Activated CD8-positive, alpha-beta memory T cell treated with anti-CD3 and anti-CD28 coated beads for 24 hours (primary cell): ENCODE measurements at regions not wholly inside any gene's neighbourhood (a gene's known extent, or its start where the extent isn't known, plus 50 kb on each side); places are given as distances from the start of the nearest gene placed in this dataset.

Source experiments
- DNase-seq: peaks from one replicate; pipeline ENCODE4 v3.0.0-alpha.2; 2020

DNA sequence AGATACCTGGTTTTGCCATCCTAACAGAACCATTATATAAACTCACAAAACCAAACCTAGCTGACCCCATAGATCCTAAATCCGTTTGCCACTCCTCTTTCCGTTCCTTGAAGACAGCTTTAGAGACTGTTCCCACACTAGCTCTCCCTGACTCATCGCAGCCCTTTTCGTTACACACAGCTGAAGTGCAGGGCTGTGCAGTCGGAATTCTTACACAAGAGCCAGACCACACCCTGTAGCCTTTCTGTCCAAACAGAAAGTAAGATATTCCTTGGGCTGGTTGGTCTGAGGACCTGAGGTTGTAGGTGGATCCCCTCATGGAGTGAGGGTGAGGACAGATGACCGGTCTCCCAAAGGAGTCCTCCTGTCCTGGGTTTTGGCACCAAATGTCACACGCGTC lies 56.7 kb upstream of the NAA35 start:
- DNase-seq: no peak

DNA sequence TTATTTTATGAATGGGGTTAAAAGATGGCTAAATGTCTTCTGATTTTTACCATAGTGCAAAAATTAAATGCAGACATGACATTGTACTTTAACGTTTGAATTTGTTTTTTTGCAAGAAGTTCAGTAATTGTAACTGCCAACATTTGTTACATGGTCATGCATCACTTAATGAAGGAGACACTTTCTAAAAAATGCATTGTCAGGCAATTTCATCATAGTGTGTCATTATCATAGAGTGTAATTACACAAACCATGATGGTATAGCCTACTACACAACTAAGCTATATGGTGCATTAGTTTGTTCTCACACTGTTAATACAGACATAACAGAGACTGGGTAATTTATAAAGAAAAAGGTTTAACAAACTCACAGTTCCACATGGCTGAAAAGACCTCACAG lies 50.0 kb upstream of the NAA35 start:
- no peak for DNase-seq
